SK-N-SH (cell line): ENCODE measurements at regions not wholly inside any gene's neighbourhood (a gene's known extent, or its start where the extent isn't known, plus 50 kb on each side); places are given as distances from the start of the nearest gene placed in this dataset.

Experiments
- CTCF ChIA-PET: fragments of 300-600, 350-600 bp; formaldehyde crosslinking; extraction: SDS; loops from one replicate; lab custom pipeline; 2021; lab: Yijun Ruan, JAX
- POLR2A ChIA-PET: fragments of 350-600 bp; sonication (Branson Sonifier 250); formaldehyde crosslinking; extraction: SDS; loops from one replicate; lab custom pipeline; 2020; ENCODE audit warnings: antibody characterized with exemption, inconsistent platforms; lab: Yijun Ruan, JAX
- DNase-seq: peaks from one replicate; pipeline ENCODE4 v3.0.0; 2012
- H2AFZ ChIP-seq: fragments of 200-600 bp; sonication (generic); 2 replicates; pipeline ENCODE4 v1.8.1; 2016; ENCODE audit warnings: antibody characterized with exemption, mild to moderate bottlenecking, low read depth
- H3F3A ChIP-seq: fragments of 200-600 bp; sonication (generic); replicated peaks from 2 replicates; pipeline ENCODE3; 2016; ENCODE audit warnings: antibody characterized with exemption, mild to moderate bottlenecking; ENCODE audit not compliant: insufficient read depth
- H3K27ac ChIP-seq, 2 experiments: fragments of 200-500 bp in 1 of 2; fragments of 200-600 bp in 1 of 2; sonication (Bioruptor generic) in 1 of 2; sonication (generic), shearing (Covaris generic) in 1 of 2; 2 replicates each; pipeline versions ENCODE4 v1.5.1 to v1.6.1; 2014 to 2016; ENCODE audit warnings: low read depth in 2 of 2, inconsistent platforms in 1 of 2, low read length in 1 of 2, mild to moderate bottlenecking in 1 of 2, mixed read lengths in 1 of 2
- H3K27me3 ChIP-seq: fragments of 200-600 bp; sonication (generic), shearing (Covaris generic); 2 replicates; pipeline ENCODE4 v1.6.1; 2016; ENCODE audit warnings: mixed run types; ENCODE audit not compliant: insufficient read depth
- H3K36me3 ChIP-seq, 2 experiments: fragments of 200-500 bp in 1 of 2; fragments of 200-600 bp in 1 of 2; sonication (Bioruptor generic) in 1 of 2; sonication (generic) in 1 of 2; replicated peaks in 1 of 2; 2 replicates each; pipeline versions ENCODE3 to v1.5.1; 2014 to 2016; ENCODE audit warnings: low read length in 1 of 2, mild to moderate bottlenecking in 1 of 2; ENCODE audit not compliant: insufficient read depth in 2 of 2, control insufficient read depth in 1 of 2
- H3K4me1 ChIP-seq, 2 experiments: fragments of 200-500 bp in 1 of 2; fragments of 200-600 bp in 1 of 2; sonication (Bioruptor generic) in 1 of 2; sonication (generic), shearing (Covaris generic) in 1 of 2; 2 replicates each; pipeline versions ENCODE4 v1.5.1 to v1.6.1; 2014 to 2016; ENCODE audit warnings: low read depth in 1 of 2, low read length in 1 of 2, mixed run types in 1 of 2; ENCODE audit not compliant: insufficient read depth in 2 of 2, control insufficient read depth in 1 of 2
- H3K4me2 ChIP-seq: fragments of 200-600 bp; sonication (generic), shearing (Covaris generic); 2 replicates; pipeline ENCODE4 v1.6.1; 2017; ENCODE audit warnings: mixed run types
- H3K4me3 ChIP-seq, 2 experiments: fragments of 200-500 bp in 1 of 2; fragments of 200-600 bp in 1 of 2; sonication (Bioruptor generic) in 1 of 2; sonication (generic), shearing (Covaris generic) in 1 of 2; 2 replicates each; pipeline versions ENCODE4 v1.5.1 to v1.8.1; 2014 to 2016; ENCODE audit warnings: low read depth in 2 of 2, inconsistent platforms in 1 of 2, low read length in 1 of 2, mild to moderate bottlenecking in 1 of 2, mixed read lengths in 1 of 2, moderate library complexity in 1 of 2
- H3K79me2 ChIP-seq: fragments of 200-600 bp; sonication (generic); 2 replicates; pipeline ENCODE4 v1.8.1; 2017; ENCODE audit warnings: mild to moderate bottlenecking; ENCODE audit not compliant: insufficient read depth
- H3K9ac ChIP-seq: fragments of 200-600 bp; sonication (generic); 2 replicates; pipeline ENCODE4 v1.6.1; 2017; ENCODE audit warnings: mixed run types
- H3K9me2 ChIP-seq: fragments of 200-600 bp; sonication (generic); 2 replicates; pipeline ENCODE4 v1.6.1; 2017; ENCODE audit warnings: mixed run types
- H3K9me3 ChIP-seq: fragments of 200-600 bp; sonication (generic); 2 replicates; pipeline ENCODE4 v1.6.1; 2017; ENCODE audit warnings: mixed run types, mild to moderate bottlenecking, moderate library complexity
- H4K20me1 ChIP-seq: fragments of 200-600 bp; sonication (generic); 2 replicates; pipeline ENCODE4 v1.6.1; 2017; ENCODE audit warnings: mild to moderate bottlenecking, mixed run types; ENCODE audit not compliant: insufficient read depth
- ELF1 ChIP-seq: IDR thresholded peaks from 2 replicates; pipeline ENCODE4 v1.4.0; 2012
- FOXJ3 ChIP-seq: sonication (generic); formaldehyde crosslinking; IDR thresholded peaks from 2 replicates; pipeline ENCODE4 v1.5.1; 2020; ENCODE audit warnings: mild to moderate bottlenecking, missing genetic modification reagents
- FOXM1 ChIP-seq: IDR thresholded peaks from 2 replicates; pipeline ENCODE4 v1.4.0; 2012; ENCODE audit warnings: low read depth, mild to moderate bottlenecking
- GABPA ChIP-seq: IDR thresholded peaks from 2 replicates; pipeline ENCODE4 v1.4.0; 2012; ENCODE audit warnings: low read depth, mild to moderate bottlenecking
- JUND ChIP-seq: IDR thresholded peaks from 2 replicates; pipeline ENCODE4 v1.4.0; 2012
- NRF1 ChIP-seq: IDR thresholded peaks from 2 replicates; pipeline ENCODE4 v1.6.1; 2012; ENCODE audit warnings: low read depth, mild to moderate bottlenecking, low read length
- RCOR1 ChIP-seq: fragments of 150-350 bp; IDR thresholded peaks from 2 replicates; pipeline ENCODE4 v1.6.1; 2017; ENCODE audit warnings: antibody characterized with exemption, low read length
- SIN3A ChIP-seq: IDR thresholded peaks from 2 replicates; pipeline ENCODE4 v1.6.1; 2012; ENCODE audit warnings: low read depth, mild to moderate bottlenecking, low read length, moderate library complexity, borderline replicate concordance
- TAF1 ChIP-seq: IDR thresholded peaks from 2 replicates; pipeline ENCODE4 v1.6.1; 2012; ENCODE audit warnings: low read depth, mild to moderate bottlenecking, low read length, moderate library complexity, borderline replicate concordance
- TEAD4 ChIP-seq: IDR thresholded peaks from 2 replicates; pipeline ENCODE4 v1.4.0; 2012; ENCODE audit warnings: mild to moderate bottlenecking, borderline replicate concordance; ENCODE audit not compliant: insufficient read depth
- WGBS: methylation state at CpG from one replicate; pipeline ENCODE4 v1.1.6; 2017; ENCODE audit warnings: low lambda C conversion rate; 5-methylcytosine and 5-hydroxymethylcytosine counted together
- TF ChIP-seq, protein P1 (sequence below): fragments of 150-350 bp; IDR thresholded peaks from 2 replicates; pipeline ENCODE4 v1.6.1; 2016; ENCODE audit warnings: mild to moderate bottlenecking, low read depth, low read length
- TF ChIP-seq, protein P2 (sequence below): IDR thresholded peaks from 2 replicates; pipeline ENCODE4 v1.4.0; 2012; ENCODE audit warnings: low read depth, borderline replicate concordance
- TF ChIP-seq, protein P3 (sequence below): fragments of 200-600 bp; sonication (generic); IDR thresholded peaks from 2 replicates; pipeline ENCODE4 v1.6.1; 2017; ENCODE audit warnings: antibody characterized with exemption, mild to moderate bottlenecking, moderate library complexity
- TF ChIP-seq, protein P4 (sequence below): IDR thresholded peaks from 2 replicates; pipeline ENCODE4 v1.6.1; 2012; ENCODE audit warnings: mild to moderate bottlenecking, low read depth, low read length, moderate library complexity

DNA sequence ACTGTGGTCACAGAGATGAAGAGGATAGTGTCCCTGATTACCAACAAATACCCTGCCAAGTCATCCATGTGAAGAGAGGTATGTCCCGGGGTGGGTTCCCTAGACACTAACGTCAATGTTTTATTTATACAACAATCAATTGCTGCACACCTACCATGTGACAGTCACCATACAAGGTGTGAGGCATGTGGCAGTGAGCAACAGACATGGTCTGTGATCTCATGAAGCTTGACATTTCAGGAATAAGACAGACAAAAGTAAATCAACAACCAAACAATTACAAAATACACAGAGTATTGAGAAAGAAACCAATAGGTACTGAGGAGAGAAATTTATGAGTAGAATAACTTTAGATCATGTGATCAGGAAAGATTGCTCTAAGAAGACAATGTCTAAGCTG lies 268.6 kb downstream of the MRTFB start:
- CTCF ChIA-PET: no interaction called here
- no peak overlapping the region for H3K27ac ChIP-seq
- no peak overlapping the region for H3K4me3 ChIP-seq
- TF ChIP-seq NRF1 (no peak), FOXM1 (no peak), GABPA (no peak), TAF1 (no peak), TEAD4 (no peak)
- H4K20me1 ChIP-seq: no peaks in the 10 kb centered on the region
- POLR2A ChIA-PET: no interaction called here
- H3K4me2 ChIP-seq: no peak overlapping the region
- no peak overlapping the region for H3K9ac ChIP-seq
- H3K36me3 ChIP-seq: no peaks in the 10 kb centered on the region
- DNase-seq: no peak
- H3K79me2 ChIP-seq: no peaks in the 10 kb centered on the region
- no peaks in the 10 kb centered on the region for H3K4me1 ChIP-seq
- H2AFZ ChIP-seq: no peak overlapping the region
- no peaks in the 10 kb centered on the region for H3K9me3 ChIP-seq
- 44% methylated on average over 2 of the region's 2 CpGs for WGBS
- H3F3A ChIP-seq: no peaks in the 10 kb centered on the region
- H3K27me3 ChIP-seq: no peaks in the 10 kb centered on the region
- no peaks in the 10 kb centered on the region for H3K9me2 ChIP-seq

DNA sequence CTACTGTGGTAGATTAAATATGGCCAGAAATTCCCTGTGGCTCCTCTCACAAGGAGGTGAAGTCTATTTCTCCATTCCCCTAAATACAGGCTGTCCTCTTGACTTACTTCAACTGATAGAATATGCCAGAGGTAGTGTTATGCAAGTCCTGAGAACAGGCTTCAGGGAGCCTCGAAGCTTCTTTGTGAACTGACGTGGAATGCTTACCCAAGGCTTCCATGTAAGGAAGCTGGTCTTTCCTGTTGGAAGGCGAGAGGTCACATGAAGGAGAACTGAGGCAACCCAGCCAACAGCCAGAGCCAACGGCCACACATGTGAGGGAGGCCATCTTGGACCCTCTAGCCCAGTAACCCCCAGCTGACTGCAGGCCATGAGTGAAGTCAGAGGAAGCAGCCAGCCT lies 267.9 kb downstream of the MRTFB start:
- H3K9me3 ChIP-seq: no peaks in the 10 kb centered on the region
- H3K27ac ChIP-seq: no peak overlapping the region
- no peak overlapping the region for H3K9ac ChIP-seq
- H3K4me2 ChIP-seq: no peak overlapping the region
- H3K79me2 ChIP-seq: no peaks in the 10 kb centered on the region
- H2AFZ ChIP-seq: no peak overlapping the region
- no peak for DNase-seq
- no peak overlapping the region for H3K4me3 ChIP-seq
- 40% methylated on average over 4 of the region's 4 CpGs for WGBS
- no peaks in the 10 kb centered on the region for H3K36me3 ChIP-seq
- no peaks in the 10 kb centered on the region for H3K27me3 ChIP-seq
- no peaks in the 10 kb centered on the region for H3K9me2 ChIP-seq
- no peaks in the 10 kb centered on the region for H4K20me1 ChIP-seq
- TF ChIP-seq TEAD4 (no peak), FOXJ3 (CRISPR knock-in tag) (no peak), ELF1 (no peak)
- TF ChIP-seq, protein P1, sequence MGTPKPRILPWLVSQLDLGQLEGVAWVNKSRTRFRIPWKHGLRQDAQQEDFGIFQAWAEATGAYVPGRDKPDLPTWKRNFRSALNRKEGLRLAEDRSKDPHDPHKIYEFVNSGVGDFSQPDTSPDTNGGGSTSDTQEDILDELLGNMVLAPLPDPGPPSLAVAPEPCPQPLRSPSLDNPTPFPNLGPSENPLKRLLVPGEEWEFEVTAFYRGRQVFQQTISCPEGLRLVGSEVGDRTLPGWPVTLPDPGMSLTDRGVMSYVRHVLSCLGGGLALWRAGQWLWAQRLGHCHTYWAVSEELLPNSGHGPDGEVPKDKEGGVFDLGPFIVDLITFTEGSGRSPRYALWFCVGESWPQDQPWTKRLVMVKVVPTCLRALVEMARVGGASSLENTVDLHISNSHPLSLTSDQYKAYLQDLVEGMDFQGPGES: no peak
- TF ChIP-seq, protein P2, sequence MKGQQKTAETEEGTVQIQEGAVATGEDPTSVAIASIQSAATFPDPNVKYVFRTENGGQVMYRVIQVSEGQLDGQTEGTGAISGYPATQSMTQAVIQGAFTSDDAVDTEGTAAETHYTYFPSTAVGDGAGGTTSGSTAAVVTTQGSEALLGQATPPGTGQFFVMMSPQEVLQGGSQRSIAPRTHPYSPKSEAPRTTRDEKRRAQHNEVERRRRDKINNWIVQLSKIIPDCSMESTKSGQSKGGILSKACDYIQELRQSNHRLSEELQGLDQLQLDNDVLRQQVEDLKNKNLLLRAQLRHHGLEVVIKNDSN: no peak
- no peaks in the 10 kb centered on the region for H3K4me1 ChIP-seq
- H3F3A ChIP-seq: no peaks in the 10 kb centered on the region
- ChIA-PET POLR2A (interaction anchor here (0.6 kb wide), 1 partner anchor 9 kb away, joined by 3 read pairs; no protein-coding TSS in a partner anchor), CTCF (interaction anchor here (0.7 kb wide), 1 partner anchor 106 kb away, joined by 5 read pairs; no protein-coding TSS in a partner anchor)

DNA sequence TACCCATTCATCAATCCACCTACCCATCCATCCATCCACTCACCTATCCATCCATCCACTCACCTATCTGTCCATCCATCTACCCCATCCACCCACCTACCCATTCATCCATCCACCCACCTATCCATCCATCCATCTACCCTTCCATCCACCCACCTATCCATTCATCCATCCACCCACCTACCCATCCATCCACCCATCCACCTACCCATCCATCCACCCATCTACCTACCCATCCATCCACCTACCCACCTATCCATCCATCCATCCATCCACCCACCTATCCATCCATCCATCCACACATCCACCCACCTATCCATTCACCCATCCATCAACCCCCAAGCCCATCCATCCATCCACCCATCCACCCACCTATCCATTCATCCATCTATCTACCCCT lies 267.1 kb downstream of the MRTFB start:
- Histone ChIP-seq H3K9me3 (no peaks in the 10 kb centered on the region), H2AFZ (no peak overlapping the region), H3K4me2 (no peak overlapping the region), H3F3A (no peaks in the 10 kb centered on the region), H3K79me2 (no peaks in the 10 kb centered on the region), H3K4me3 (no peak overlapping the region), H3K4me1 (no peaks in the 10 kb centered on the region), H3K27ac (no peak overlapping the region), H4K20me1 (no peaks in the 10 kb centered on the region), H3K9me2 (no peaks in the 10 kb centered on the region), H3K27me3 (no peaks in the 10 kb centered on the region), H3K36me3 (no peaks in the 10 kb centered on the region), H3K9ac (no peak overlapping the region)
- ChIA-PET CTCF (no interaction called here), POLR2A (no interaction called here)
- no peak for DNase-seq
- TF ChIP-seq SIN3A (no peak), FOXM1 (no peak), TAF1 (no peak), RCOR1 (no peak), GABPA (no peak), NRF1 (no peak), JUND (no peak)
- TF ChIP-seq, protein P3, sequence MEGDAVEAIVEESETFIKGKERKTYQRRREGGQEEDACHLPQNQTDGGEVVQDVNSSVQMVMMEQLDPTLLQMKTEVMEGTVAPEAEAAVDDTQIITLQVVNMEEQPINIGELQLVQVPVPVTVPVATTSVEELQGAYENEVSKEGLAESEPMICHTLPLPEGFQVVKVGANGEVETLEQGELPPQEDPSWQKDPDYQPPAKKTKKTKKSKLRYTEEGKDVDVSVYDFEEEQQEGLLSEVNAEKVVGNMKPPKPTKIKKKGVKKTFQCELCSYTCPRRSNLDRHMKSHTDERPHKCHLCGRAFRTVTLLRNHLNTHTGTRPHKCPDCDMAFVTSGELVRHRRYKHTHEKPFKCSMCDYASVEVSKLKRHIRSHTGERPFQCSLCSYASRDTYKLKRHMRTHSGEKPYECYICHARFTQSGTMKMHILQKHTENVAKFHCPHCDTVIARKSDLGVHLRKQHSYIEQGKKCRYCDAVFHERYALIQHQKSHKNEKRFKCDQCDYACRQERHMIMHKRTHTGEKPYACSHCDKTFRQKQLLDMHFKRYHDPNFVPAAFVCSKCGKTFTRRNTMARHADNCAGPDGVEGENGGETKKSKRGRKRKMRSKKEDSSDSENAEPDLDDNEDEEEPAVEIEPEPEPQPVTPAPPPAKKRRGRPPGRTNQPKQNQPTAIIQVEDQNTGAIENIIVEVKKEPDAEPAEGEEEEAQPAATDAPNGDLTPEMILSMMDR: no peak
- TF ChIP-seq, protein P4, sequence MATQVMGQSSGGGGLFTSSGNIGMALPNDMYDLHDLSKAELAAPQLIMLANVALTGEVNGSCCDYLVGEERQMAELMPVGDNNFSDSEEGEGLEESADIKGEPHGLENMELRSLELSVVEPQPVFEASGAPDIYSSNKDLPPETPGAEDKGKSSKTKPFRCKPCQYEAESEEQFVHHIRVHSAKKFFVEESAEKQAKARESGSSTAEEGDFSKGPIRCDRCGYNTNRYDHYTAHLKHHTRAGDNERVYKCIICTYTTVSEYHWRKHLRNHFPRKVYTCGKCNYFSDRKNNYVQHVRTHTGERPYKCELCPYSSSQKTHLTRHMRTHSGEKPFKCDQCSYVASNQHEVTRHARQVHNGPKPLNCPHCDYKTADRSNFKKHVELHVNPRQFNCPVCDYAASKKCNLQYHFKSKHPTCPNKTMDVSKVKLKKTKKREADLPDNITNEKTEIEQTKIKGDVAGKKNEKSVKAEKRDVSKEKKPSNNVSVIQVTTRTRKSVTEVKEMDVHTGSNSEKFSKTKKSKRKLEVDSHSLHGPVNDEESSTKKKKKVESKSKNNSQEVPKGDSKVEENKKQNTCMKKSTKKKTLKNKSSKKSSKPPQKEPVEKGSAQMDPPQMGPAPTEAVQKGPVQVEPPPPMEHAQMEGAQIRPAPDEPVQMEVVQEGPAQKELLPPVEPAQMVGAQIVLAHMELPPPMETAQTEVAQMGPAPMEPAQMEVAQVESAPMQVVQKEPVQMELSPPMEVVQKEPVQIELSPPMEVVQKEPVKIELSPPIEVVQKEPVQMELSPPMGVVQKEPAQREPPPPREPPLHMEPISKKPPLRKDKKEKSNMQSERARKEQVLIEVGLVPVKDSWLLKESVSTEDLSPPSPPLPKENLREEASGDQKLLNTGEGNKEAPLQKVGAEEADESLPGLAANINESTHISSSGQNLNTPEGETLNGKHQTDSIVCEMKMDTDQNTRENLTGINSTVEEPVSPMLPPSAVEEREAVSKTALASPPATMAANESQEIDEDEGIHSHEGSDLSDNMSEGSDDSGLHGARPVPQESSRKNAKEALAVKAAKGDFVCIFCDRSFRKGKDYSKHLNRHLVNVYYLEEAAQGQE: no peak
